Neural progenitor cell (in vitro differentiated cells): ENCODE measurements at regions not wholly inside any gene's neighbourhood (a gene's known extent, or its start where the extent isn't known, plus 50 kb on each side); places are given as distances from the start of the nearest gene placed in this dataset.

Experiments
- DNase-seq: peaks from one replicate; pipeline ENCODE4 v3.0.0-alpha.2; 2016; ENCODE audit warnings: low spot score
- H2AFZ ChIP-seq: fragments of 200-600 bp; sonication (generic); replicated peaks from 2 replicates; pipeline ENCODE4 v1.6.1; 2016; ENCODE audit warnings: antibody characterized with exemption
- H3F3A ChIP-seq: fragments of 200-600 bp; sonication (generic); 2 replicates; pipeline ENCODE4 v1.6.1; 2016; ENCODE audit warnings: antibody characterized with exemption, low read depth
- H3K27ac ChIP-seq: fragments of 200-600 bp; sonication (generic); 2 replicates; pipeline ENCODE4 v1.5.1; 2016; ENCODE audit warnings: mild to moderate bottlenecking
- H3K27me3 ChIP-seq: fragments of 200-600 bp; sonication (generic); 2 replicates; pipeline ENCODE4 v1.6.1; 2016; ENCODE audit warnings: mild to moderate bottlenecking, moderate library complexity
- H3K36me3 ChIP-seq: fragments of 200-600 bp; sonication (generic); 2 replicates; pipeline ENCODE4 v1.5.1; 2016
- H3K4me1 ChIP-seq: fragments of 200-600 bp; sonication (generic); 2 replicates; pipeline ENCODE4 v1.6.1; 2016; ENCODE audit warnings: mixed run types
- H3K4me2 ChIP-seq: fragments of 200-600 bp; sonication (generic); 2 replicates; pipeline ENCODE4 v1.6.1; 2016
- H3K4me3 ChIP-seq: fragments of 200-600 bp; sonication (generic); 2 replicates; pipeline ENCODE4 v1.5.1; 2016
- H3K79me2 ChIP-seq: fragments of 200-600 bp; sonication (generic); 2 replicates; pipeline ENCODE4 v1.6.1; 2016; ENCODE audit warnings: low read depth
- H3K9ac ChIP-seq: fragments of 200-600 bp; sonication (generic); 2 replicates; pipeline ENCODE4 v1.6.1; 2016
- H3K9me3 ChIP-seq: fragments of 200-600 bp; sonication (generic); 2 replicates; pipeline ENCODE4 v1.5.1; 2016; ENCODE audit warnings: low read depth
- H4K20me1 ChIP-seq: fragments of 200-600 bp; sonication (generic); 2 replicates; pipeline ENCODE4 v1.6.1; 2016; ENCODE audit warnings: low read depth
- H3K27ac Mint-ChIP-seq: 3 replicates; pipeline ENCODE4 v1.8.0; 2021; ENCODE audit warnings: mixed read lengths
- H3K27me3 Mint-ChIP-seq: 2 replicates; pipeline ENCODE4 v1.8.0; 2022; ENCODE audit warnings: low read depth, mild to moderate bottlenecking, inconsistent platforms, moderate library complexity, mixed read lengths; ENCODE audit not compliant: insufficient read depth
- H3K36me3 Mint-ChIP-seq: 3 replicates; pipeline ENCODE4 v1.8.0; 2021; ENCODE audit warnings: mixed read lengths
- H3K4me1 Mint-ChIP-seq: 3 replicates; pipeline ENCODE4 v1.8.0; 2021; ENCODE audit warnings: mixed read lengths
- H3K4me3 Mint-ChIP-seq: 3 replicates; pipeline ENCODE4 v1.8.0; 2021; ENCODE audit warnings: mild to moderate bottlenecking, moderate library complexity, mixed read lengths
- H3K9me3 Mint-ChIP-seq: 3 replicates; pipeline ENCODE4 v1.8.0; 2020; ENCODE audit warnings: mixed read lengths
- CTCF ChIP-seq: fragments of 200-600 bp; sonication (generic); IDR thresholded peaks from 2 replicates; pipeline ENCODE4 v1.5.1; 2017; ENCODE audit warnings: antibody characterized with exemption, mild to moderate bottlenecking
- EZH2 ChIP-seq: fragments of 200-600 bp; sonication (generic); IDR thresholded peaks from 2 replicates; pipeline ENCODE4 v1.6.1; 2017; ENCODE audit warnings: antibody characterized with exemption, mild to moderate bottlenecking, moderate library complexity
- EZH2phosphoT487 ChIP-seq: fragments of 200-600 bp; sonication (generic); IDR thresholded peaks from 2 replicates; pipeline ENCODE4 v1.6.1; 2017; ENCODE audit warnings: antibody characterized with exemption

GRCh38 chr16:35252356-35252936, 1793.0 kb downstream of the TP53TG3F start:
- peaks cover 20% of the 10 kb centered on the region for H3K9me3 ChIP-seq
- Mint-ChIP-seq H3K4me1 (no peaks in the 10 kb centered on the region), H3K36me3 (no peaks in the 10 kb centered on the region)

GRCh38 chr16:35255186-35255803, 1795.9 kb downstream of the TP53TG3F start:
- H3F3A ChIP-seq, result no peaks in the 10 kb centered on the region
- H3K4me3 Mint-ChIP-seq, result no peak overlapping the region
- H3K4me2 ChIP-seq, result no peak overlapping the region
- no peaks in the 10 kb centered on the region for H3K79me2 ChIP-seq
- H3K36me3 Mint-ChIP-seq, result no peaks in the 10 kb centered on the region
- H3K4me3 ChIP-seq, result no peak overlapping the region
- H4K20me1 ChIP-seq, result no peaks in the 10 kb centered on the region
- no peaks in the 10 kb centered on the region for H3K27me3 ChIP-seq
- no peak for DNase-seq
- peaks cover 36% of the 10 kb centered on the region for H3K9me3 ChIP-seq
- peaks cover 35% of the 10 kb centered on the region for H3K9me3 Mint-ChIP-seq
- no peaks in the 10 kb centered on the region for H3K4me1 ChIP-seq
- peaks cover 2% of the 10 kb centered on the region for H3K27me3 Mint-ChIP-seq
- no peaks in the 10 kb centered on the region for H3K36me3 ChIP-seq
- no peak overlapping the region for H3K27ac ChIP-seq
- H3K4me1 Mint-ChIP-seq, result no peaks in the 10 kb centered on the region
- TF ChIP-seq CTCF (no peak), EZH2 (no peak), EZH2phosphoT487 (no peak)
- no peak overlapping the region for H2AFZ ChIP-seq
- no peak overlapping the region for H3K27ac Mint-ChIP-seq
- no peak overlapping the region for H3K9ac ChIP-seq

More at GRCh38 chr16:35252356-35252936, 1793.0 kb downstream of the TP53TG3F start:
- no peak overlapping the region for H3K4me2 ChIP-seq
- no peak overlapping the region for H3K4me3 Mint-ChIP-seq
- H3K27ac ChIP-seq, result no peak overlapping the region
- H3K27me3 Mint-ChIP-seq, result peaks cover 4% of the 10 kb centered on the region
- no peaks in the 10 kb centered on the region for H3K36me3 ChIP-seq
- no peak overlapping the region for H3K9ac ChIP-seq
- no peak for DNase-seq
- H3K27me3 ChIP-seq, result no peaks in the 10 kb centered on the region
- no peaks in the 10 kb centered on the region for H3K79me2 ChIP-seq
- no peak overlapping the region for H2AFZ ChIP-seq
- no peaks in the 10 kb centered on the region for H3K4me1 ChIP-seq
- H4K20me1 ChIP-seq, result no peaks in the 10 kb centered on the region
- TF ChIP-seq EZH2, result no peak
- H3K27ac Mint-ChIP-seq, result no peak overlapping the region
- H3K4me3 ChIP-seq, result no peak overlapping the region
- no peaks in the 10 kb centered on the region for H3F3A ChIP-seq
- peaks cover 38% of the 10 kb centered on the region for H3K9me3 Mint-ChIP-seq

- H3K4me1 Mint-ChIP-seq, result no peaks in the 10 kb centered on the region
- peaks cover 39% of the 10 kb centered on the region for H3K9me3 Mint-ChIP-seq
- no peak overlapping the region for H3K27ac Mint-ChIP-seq
- Histone ChIP-seq H3K27ac (no peak overlapping the region), H3K4me3 (no peak overlapping the region), H3K4me2 (no peak overlapping the region), H3K27me3 (no peaks in the 10 kb centered on the region), H3F3A (no peaks in the 10 kb centered on the region), H3K9ac (no peak overlapping the region), H3K79me2 (no peaks in the 10 kb centered on the region), H4K20me1 (no peaks in the 10 kb centered on the region), H2AFZ (no peak overlapping the region), H3K36me3 (no peaks in the 10 kb centered on the region), H3K9me3 (peaks cover 37% of the 10 kb centered on the region), H3K4me1 (no peaks in the 10 kb centered on the region)
- DNase-seq, result no peak
- no peak for TF ChIP-seq CTCF
- TF ChIP-seq EZH2, result no peak
- no peak for TF ChIP-seq EZH2phosphoT487
- H3K27me3 Mint-ChIP-seq, result peaks cover 2% of the 10 kb centered on the region
- H3K4me3 Mint-ChIP-seq, result no peak overlapping the region
- H3K36me3 Mint-ChIP-seq, result no peaks in the 10 kb centered on the region
These were observed 1796.4 kb downstream of the TP53TG3F start for GRCh38 chr16:35255816-35256215.

- TF ChIP-seq CTCF (no peak), EZH2 (no peak), EZH2phosphoT487 (no peak)
- Histone ChIP-seq H3K4me1 (no peaks in the 10 kb centered on the region), H3K27me3 (no peaks in the 10 kb centered on the region), H4K20me1 (no peaks in the 10 kb centered on the region), H3K4me3 (no peak overlapping the region), H3K79me2 (no peaks in the 10 kb centered on the region), H3F3A (no peaks in the 10 kb centered on the region), H3K27ac (no peak overlapping the region), H3K36me3 (no peaks in the 10 kb centered on the region), H3K4me2 (no peak overlapping the region), H3K9me3 (peaks cover 43% of the 10 kb centered on the region), H3K9ac (no peak overlapping the region), H2AFZ (no peak overlapping the region)
- Mint-ChIP-seq H3K9me3 (peaks cover 33% of the 10 kb centered on the region), H3K27ac (no peak overlapping the region), H3K27me3 (no peaks in the 10 kb centered on the region), H3K36me3 (no peaks in the 10 kb centered on the region), H3K4me3 (no peak overlapping the region), H3K4me1 (no peaks in the 10 kb centered on the region)
- no peak for DNase-seq
These were observed 1799.0 kb downstream of the TP53TG3F start for GRCh38 chr16:35258381-35258780.
